HEK293T (cell line): ENCODE measurements at regions not wholly inside any gene's neighbourhood (a gene's known extent, or its start where the extent isn't known, plus 50 kb on each side); places are given as distances from the start of the nearest gene placed in this dataset.

Experiments used
- L3MBTL2 ChIP-seq: fragments of 450-650 bp; conservative IDR thresholded peaks from 2 replicates; pipeline ENCODE4 v1.6.1; 2016; ENCODE audit warnings: mild to moderate bottlenecking
- SP1 ChIP-seq: fragments of 450-650 bp; IDR thresholded peaks from 2 replicates; pipeline ENCODE4 v1.6.1; 2017

- TF ChIP-seq L3MBTL2 (no peak), SP1 (no peak)
These were observed 50.3 kb upstream of the ACAN start for GRCh38 chr15:88752951-88753350.
